SK-N-MC (cell line): ENCODE measurements at regions not wholly inside any gene's neighbourhood (a gene's known extent, or its start where the extent isn't known, plus 50 kb on each side); places are given as distances from the start of the nearest gene placed in this dataset.

ENCODE experiments used
- EZH2 ChIP-seq: fragments of 200-600 bp; sonication (generic); IDR thresholded peaks from one replicate; pipeline ENCODE4 v1.6.1; 2017; ENCODE audit warnings: antibody characterized with exemption
- POLR2AphosphoS5 ChIP-seq: IDR thresholded peaks from 2 replicates; pipeline ENCODE4 v1.6.1; 2012; ENCODE audit warnings: mild to moderate bottlenecking, low read depth, low read length, borderline replicate concordance

GRCh38 chr7:156480671-156481070 lies 159.9 kb upstream of the RNF32 start:
- TF ChIP-seq EZH2 (no peak), POLR2AphosphoS5 (no peak)
